PC-9 (cell line): ENCODE measurements at regions not wholly inside any gene's neighbourhood (a gene's known extent, or its start where the extent isn't known, plus 50 kb on each side); places are given as distances from the start of the nearest gene placed in this dataset.

Experiments
- CTCF ChIP-seq: fragments of 200-600 bp; sonication (generic); conservative IDR thresholded peaks from 2 replicates; pipeline ENCODE4 v1.6.1; 2017; ENCODE audit warnings: mixed run types, antibody characterized with exemption, mild to moderate bottlenecking, moderate library complexity
- EZH2 ChIP-seq: fragments of 200-600 bp; sonication (generic); IDR thresholded peaks from 2 replicates; pipeline ENCODE4 v1.8.0; 2017; ENCODE audit warnings: antibody characterized with exemption, low read depth

GRCh38 chr12:18872770-18873169, 134.9 kb downstream of the CAPZA3 start:
- no peak for TF ChIP-seq CTCF
- no peak for TF ChIP-seq EZH2
